GM12891 (cell line): ENCODE measurements at regions not wholly inside any gene's neighbourhood (a gene's known extent, or its start where the extent isn't known, plus 50 kb on each side); places are given as distances from the start of the nearest gene placed in this dataset.

Source experiments
- POLR2A ChIP-seq: IDR thresholded peaks from 2 replicates; pipeline ENCODE4 v1.6.1; 2011; ENCODE audit warnings: low read depth, low read length, control low read depth
- POLR2AphosphoS5 ChIP-seq: IDR thresholded peaks from 2 replicates; pipeline ENCODE4 v1.6.1; 2011; ENCODE audit warnings: low read depth, low read length, control low read depth

DNA sequence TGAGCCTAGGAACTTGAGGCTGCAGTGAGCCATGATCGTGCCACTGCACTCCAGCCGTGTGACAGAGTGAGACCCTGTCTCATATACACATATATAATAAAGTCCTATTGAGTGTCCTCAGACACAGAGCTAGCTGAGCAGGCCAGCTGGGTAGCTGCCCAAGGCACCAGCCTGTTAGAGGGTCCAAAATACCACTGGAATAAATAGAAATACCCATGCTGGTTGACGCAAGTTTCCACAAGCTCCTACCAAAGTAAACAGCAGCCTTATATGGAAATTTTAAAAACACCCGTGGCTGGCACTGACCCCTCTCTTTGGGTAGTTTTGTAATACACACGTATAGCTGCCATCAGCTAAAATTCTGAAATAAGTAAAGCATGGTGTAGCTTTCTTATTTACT lies 348.6 kb downstream of the BCOR start:
- TF ChIP-seq POLR2A (no peak), POLR2AphosphoS5 (no peak)
